OCI-LY1 (cell line): ENCODE measurements at regions not wholly inside any gene's neighbourhood (a gene's known extent, or its start where the extent isn't known, plus 50 kb on each side); places are given as distances from the start of the nearest gene placed in this dataset.

Experiments
- H2AFZ ChIP-seq: fragments of 200-600 bp; sonication (generic), shearing (Covaris generic); 2 replicates; pipeline ENCODE4 v1.6.0; 2014; ENCODE audit warnings: antibody characterized with exemption, mild to moderate bottlenecking, low read length
- H3F3A ChIP-seq: fragments of 200-600 bp; sonication (generic), shearing (Covaris generic); 2 replicates; pipeline ENCODE4 v1.6.0; 2014; ENCODE audit warnings: mild to moderate bottlenecking, antibody characterized with exemption, low read length, moderate library complexity; ENCODE audit not compliant: insufficient read depth
- H3K27ac ChIP-seq: fragments of 200-600 bp; sonication (generic); 2 replicates; pipeline ENCODE4 v1.5.1; 2014; ENCODE audit warnings: low read length, mixed run types, mild to moderate bottlenecking, low read depth; ENCODE audit not compliant: poor library complexity, severe bottlenecking
- H3K27me3 ChIP-seq: fragments of 200-600 bp; sonication (generic); 2 replicates; pipeline ENCODE4 v1.6.0; 2014; ENCODE audit warnings: antibody characterized with exemption, mild to moderate bottlenecking, low read length, moderate library complexity; ENCODE audit not compliant: insufficient read depth
- H3K36me3 ChIP-seq: fragments of 200-600 bp; sonication (generic); 2 replicates; pipeline ENCODE4 v1.6.1; 2014; ENCODE audit warnings: mild to moderate bottlenecking, antibody characterized with exemption, low read length, moderate library complexity, mixed read lengths; ENCODE audit not compliant: insufficient read depth
- H3K4me1 ChIP-seq: fragments of 200-600 bp; sonication (generic); 2 replicates; pipeline ENCODE4 v1.5.1; 2014; ENCODE audit warnings: mild to moderate bottlenecking, low read length, moderate library complexity; ENCODE audit not compliant: insufficient read depth, severe bottlenecking
- H3K4me2 ChIP-seq: fragments of 200-600 bp; sonication (generic), shearing (Covaris generic); 2 replicates; pipeline ENCODE4 v1.6.1; 2014; ENCODE audit warnings: low read length
- H3K4me3 ChIP-seq: fragments of 200-600 bp; sonication (generic); 2 replicates; pipeline ENCODE4 v1.5.1; 2014; ENCODE audit warnings: low read length, low read depth, mild to moderate bottlenecking, mixed read lengths; ENCODE audit not compliant: poor library complexity, severe bottlenecking
- H3K79me2 ChIP-seq: fragments of 200-600 bp; shearing (Covaris generic); 2 replicates; pipeline ENCODE4 v1.6.1; 2016; ENCODE audit warnings: mixed run types, low read length, mixed read lengths; ENCODE audit not compliant: insufficient read depth
- H3K9ac ChIP-seq: fragments of 200-600 bp; sonication (generic), shearing (Covaris generic); 2 replicates; pipeline ENCODE4 v1.6.1; 2014; ENCODE audit warnings: mild to moderate bottlenecking, low read length, mixed read lengths
- H3K9me2 ChIP-seq: fragments of 200-600 bp; sonication (generic), shearing (Covaris generic); 2 replicates; pipeline ENCODE4 v1.6.1; 2014; ENCODE audit warnings: low read depth, mild to moderate bottlenecking, low read length, mixed read lengths
- H3K9me3 ChIP-seq: fragments of 200-600 bp; shearing (Covaris generic); 2 replicates; pipeline ENCODE4 v1.6.1; 2014; ENCODE audit warnings: low read length, mixed read lengths
- H4K20me1 ChIP-seq: fragments of 200-600 bp; sonication (generic), shearing (Covaris generic); 2 replicates; pipeline ENCODE4 v1.6.0; 2016; ENCODE audit warnings: mild to moderate bottlenecking, low read length; ENCODE audit not compliant: insufficient read depth
- CTCF ChIP-seq: fragments of 200-600 bp; sonication (generic), shearing (Covaris generic); IDR thresholded peaks from 2 replicates; pipeline ENCODE4 v1.5.1; 2017; ENCODE audit warnings: mild to moderate bottlenecking, antibody characterized with exemption, low read length, moderate library complexity, mixed read lengths
- EZH2 ChIP-seq: fragments of 200-600 bp; sonication (generic), shearing (Covaris generic); IDR thresholded peaks from 2 replicates; pipeline ENCODE4 v1.8.0; 2017; ENCODE audit warnings: borderline replicate concordance, mixed run types, mild to moderate bottlenecking, antibody characterized with exemption, low read length, moderate library complexity, mixed read lengths

DNA sequence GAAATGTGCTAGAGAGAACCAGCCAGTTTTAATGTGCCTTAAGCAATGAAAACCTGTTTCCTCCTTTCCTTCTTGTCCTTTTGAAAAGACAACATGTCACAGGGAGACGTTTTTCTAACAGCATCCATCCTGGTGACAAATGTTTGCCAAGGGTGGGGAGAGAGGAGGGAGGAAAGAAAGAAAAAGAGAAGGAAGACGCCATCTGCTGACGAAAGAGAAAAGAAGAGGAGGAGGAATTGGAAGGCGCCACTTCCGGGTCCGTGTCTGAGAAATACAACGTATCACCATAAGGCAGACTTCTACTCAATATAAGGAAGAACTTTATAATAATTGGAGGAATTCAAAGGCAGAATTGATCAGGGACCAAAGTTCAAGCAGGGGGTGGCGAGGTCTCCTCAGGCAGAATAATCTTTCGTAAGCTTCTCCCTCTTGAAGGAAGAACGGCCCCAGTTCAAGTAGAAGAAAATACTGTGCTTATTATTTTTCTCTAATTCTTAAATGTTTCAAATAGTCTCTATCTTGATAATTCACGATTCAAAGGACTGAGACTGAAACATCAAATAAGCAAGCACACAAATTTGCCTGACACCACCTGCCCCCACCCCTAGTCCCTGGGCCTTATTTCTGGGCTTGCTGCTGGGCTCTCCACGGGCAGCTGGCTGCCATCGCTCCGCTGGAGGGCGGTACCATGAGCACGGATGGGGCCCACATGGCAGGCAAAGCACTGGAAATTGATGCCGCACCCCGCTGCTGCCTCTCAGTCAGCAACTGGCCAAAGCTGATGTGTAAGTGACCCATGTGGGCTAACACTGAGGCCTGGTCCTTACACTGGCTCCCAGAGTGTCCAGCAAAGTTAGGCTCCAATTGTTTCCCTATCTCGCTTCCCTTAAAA, 273.7 kb upstream of the KLF14 start:
- no peaks in the 10 kb centered on the region for H3K9me2 ChIP-seq
- peak overlapping the region; percentile 54 for H3K4me2 ChIP-seq
- H3F3A ChIP-seq = no peaks in the 10 kb centered on the region; the same call in 1 of the 2 replicates
- H3K36me3 ChIP-seq = peaks cover 29% of the 10 kb centered on the region
- H4K20me1 ChIP-seq = no peaks in the 10 kb centered on the region
- peaks cover 2% of the 10 kb centered on the region; the same call in 1 of the 2 replicates for H3K9me3 ChIP-seq
- peaks cover 85% of the 10 kb centered on the region for H3K79me2 ChIP-seq
- H3K27ac ChIP-seq = peak overlapping the region; percentile 41
- peak overlapping the region; percentile 14; the same call in 1 of the 2 replicates for H3K9ac ChIP-seq
- H3K4me1 ChIP-seq = peaks cover 57% of the 10 kb centered on the region
- no peaks in the 10 kb centered on the region for H3K27me3 ChIP-seq
- no peak overlapping the region for H2AFZ ChIP-seq
- TF ChIP-seq CTCF (peak; percentile 91), EZH2 (no peak)
- H3K4me3 ChIP-seq = peak overlapping the region; percentile 19

- Histone ChIP-seq H4K20me1 (no peaks in the 10 kb centered on the region), H3K9me2 (no peaks in the 10 kb centered on the region), H3K4me2 (peak overlapping the region; percentile 5; the same call in 1 of the 2 replicates), H3K9me3 (no peaks in the 10 kb centered on the region), H3K79me2 (peaks cover 84% of the 10 kb centered on the region), H3K9ac (no peak overlapping the region), H3K4me3 (no peak overlapping the region), H3K4me1 (peaks cover 71% of the 10 kb centered on the region), H2AFZ (no peak overlapping the region), H3K27me3 (no peaks in the 10 kb centered on the region), H3F3A (no peaks in the 10 kb centered on the region; the same call in 1 of the 2 replicates), H3K27ac (peak overlapping the region; percentile 41), H3K36me3 (peaks cover 16% of the 10 kb centered on the region)
- no peak for TF ChIP-seq EZH2
These were observed 275.1 kb upstream of the KLF14 start for GRCh38 chr7:131008840-131009711.

DNA sequence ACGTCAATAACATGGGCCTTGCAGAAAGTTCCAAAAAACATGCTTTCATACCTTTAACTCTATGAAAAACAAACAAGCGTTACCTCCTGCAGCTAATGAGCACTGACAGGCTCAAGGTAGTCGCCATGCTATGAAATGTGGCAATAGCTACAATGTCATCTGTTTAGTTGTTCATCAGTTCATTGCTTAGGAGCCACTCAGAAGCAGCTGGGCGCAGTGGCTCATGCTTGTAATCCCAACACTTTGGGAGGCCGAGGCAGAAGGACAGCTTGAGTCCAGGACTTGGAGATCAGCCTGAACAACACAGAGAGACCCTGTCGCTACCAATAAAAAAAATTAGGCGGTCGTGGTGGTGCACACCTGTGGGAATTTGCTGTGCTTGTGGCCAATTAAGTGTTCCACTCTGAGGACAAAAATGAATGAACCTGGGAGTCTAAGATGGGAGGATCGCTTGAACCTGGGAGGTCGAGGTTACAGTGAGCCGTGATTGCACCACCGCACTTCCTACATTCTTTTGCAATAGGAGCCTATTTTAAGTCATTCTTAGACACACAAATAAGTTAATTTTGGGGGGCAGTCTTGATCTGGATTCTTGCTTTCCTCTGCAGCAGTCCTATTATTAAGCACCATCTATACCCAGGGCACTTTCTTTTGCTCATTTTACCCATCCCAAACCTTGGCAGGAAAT, 276.2 kb upstream of the KLF14 start:
- H3K27ac ChIP-seq = peak overlapping the region; percentile 23

More for the DNA sequence above, 276.2 kb upstream of the KLF14 start:
- H3K79me2 ChIP-seq = peaks cover 87% of the 10 kb centered on the region
- no peaks in the 10 kb centered on the region for H3K27me3 ChIP-seq
- no peak overlapping the region for H2AFZ ChIP-seq
- peaks cover 82% of the 10 kb centered on the region for H3K4me1 ChIP-seq
- no peaks in the 10 kb centered on the region for H3K9me3 ChIP-seq
- H3K4me3 ChIP-seq = no peak overlapping the region
- H3K9me2 ChIP-seq = no peaks in the 10 kb centered on the region
- no peak overlapping the region for H3K4me2 ChIP-seq
- H3F3A ChIP-seq = no peaks in the 10 kb centered on the region; the same call in 1 of the 2 replicates
- no peak overlapping the region for H3K9ac ChIP-seq
- TF ChIP-seq CTCF (no peak), EZH2 (no peak)
- H4K20me1 ChIP-seq = peaks cover 4% of the 10 kb centered on the region
- peaks cover 10% of the 10 kb centered on the region for H3K36me3 ChIP-seq
